ENCODE measurements at regions not wholly inside any gene's neighbourhood (a gene's known extent, or its start where the extent isn't known, plus 50 kb on each side); places are given as distances from the start of the nearest gene placed in this dataset.

- DNase-seq (ENCODE audit: low read depth in 2 of 2): no peak
Observed at GRCh38 chr4:108272986-108273385, 104.3 kb upstream of the LEF1 start.

GRCh38 chr4:108272561-108272960, 103.8 kb upstream of the LEF1 start:
- no peak for DNase-seq (ENCODE audit: low read depth in 2 of 2)

GRCh38 chr4:108272046-108272445, 103.3 kb upstream of the LEF1 start:
- no peak for DNase-seq (ENCODE audit: low read depth in 2 of 2)

GRCh38 chr4:108270466-108271450, 102.0 kb upstream of the LEF1 start:
- no peak for DNase-seq (ENCODE audit: low read depth in 2 of 2)

GRCh38 chr4:108264693-108265092, 96.0 kb upstream of the LEF1 start:
- no peak for DNase-seq (ENCODE audit: low read depth in 2 of 2)

GRCh38 chr4:108263057-108263456, 94.3 kb upstream of the LEF1 start:
- no peak for DNase-seq (ENCODE audit: low read depth in 2 of 2)

GRCh38 chr4:108261026-108261425, 92.3 kb upstream of the LEF1 start:
- no peak for DNase-seq (ENCODE audit: low read depth in 2 of 2)

GRCh38 chr4:108256538-108256937, 87.8 kb upstream of the LEF1 start:
- DNase-seq (ENCODE audit: low read depth in 2 of 2): no peak

GRCh38 chr4:108255203-108255747, 86.5 kb upstream of the LEF1 start:
- no peak for DNase-seq (ENCODE audit: low read depth in 2 of 2)

GRCh38 chr4:108249397-108249796, 80.7 kb upstream of the LEF1 start:
- DNase-seq (ENCODE audit: low read depth in 2 of 2): no peak

- no peak for DNase-seq (ENCODE audit: low read depth in 2 of 2)
Observed at GRCh38 chr4:108247387-108248049, 78.8 kb upstream of the LEF1 start.

- DNase-seq (ENCODE audit: low read depth in 2 of 2): no peak
Observed at GRCh38 chr4:108244606-108245005, 75.9 kb upstream of the LEF1 start.

GRCh38 chr4:108240366-108240765, 71.6 kb upstream of the LEF1 start:
- DNase-seq (ENCODE audit: low read depth in 2 of 2): no peak

- DNase-seq (ENCODE audit: low read depth in 2 of 2): no peak
Observed at GRCh38 chr4:108237693-108238092, 69.0 kb upstream of the LEF1 start.

- no peak for DNase-seq (ENCODE audit: low read depth in 2 of 2)
Observed at GRCh38 chr4:108236264-108236663, 67.5 kb upstream of the LEF1 start.

GRCh38 chr4:108227923-108228322, 59.2 kb upstream of the LEF1 start:
- no peak for DNase-seq (ENCODE audit: low read depth in 2 of 2)

- no peak for DNase-seq (ENCODE audit: low read depth in 2 of 2)
Observed at GRCh38 chr4:108224611-108225053, 55.9 kb upstream of the LEF1 start.

- no peak for DNase-seq (ENCODE audit: low read depth in 2 of 2)
Observed at GRCh38 chr4:108223313-108223712, 54.6 kb upstream of the LEF1 start.

- no peak for DNase-seq (ENCODE audit: low read depth in 2 of 2)
Observed at GRCh38 chr4:108219998-108220397, 51.3 kb upstream of the LEF1 start.
